GM12878 (cell line): ENCODE measurements at regions not wholly inside any gene's neighbourhood (a gene's known extent, or its start where the extent isn't known, plus 50 kb on each side); places are given as distances from the start of the nearest gene placed in this dataset.

Experiments
- CTCF ChIP-seq, 3 experiments: IDR thresholded peaks in 2 of 3; conservative IDR thresholded peaks in 1 of 3; 2 replicates each; pipeline ENCODE4 v1.5.1; 2011; ENCODE audit warnings: low read depth in 3 of 3, low read length in 3 of 3, mild to moderate bottlenecking in 3 of 3, control low read depth in 2 of 3, moderate library complexity in 2 of 3, inconsistent platforms in 1 of 3, mixed read lengths in 1 of 3; ENCODE audit not compliant: control insufficient read depth in 2 of 3, insufficient read depth in 1 of 3; ENCODE audit errors: extremely low read depth in 1 of 3
- ESRRA ChIP-seq: IDR thresholded peaks from 2 replicates; pipeline ENCODE4 v1.6.1; 2012; ENCODE audit warnings: mild to moderate bottlenecking, low read length, improper control_type of control experiment
- TAF1 ChIP-seq: IDR thresholded peaks from 2 replicates; pipeline ENCODE4 v1.6.1; 2011; ENCODE audit warnings: mild to moderate bottlenecking, low read depth, low read length, borderline replicate concordance
- TCF7 ChIP-seq: IDR thresholded peaks from 2 replicates; pipeline ENCODE4 v1.6.1; 2014; ENCODE audit warnings: antibody characterized with exemption, borderline replicate concordance

GRCh38 chr2:171630089-171630770 lies 57.0 kb upstream of the DYNC1I2 start:
- no peak for TF ChIP-seq TAF1
- no peak for TF ChIP-seq ESRRA
- no peak for TF ChIP-seq CTCF (IDR thresholded peaks at IDR 0.05 in 2 of 3, conservative IDR thresholded peaks at IDR 0.05 in 1 of 3; ENCODE audit: control insufficient read depth in 2 of 3, extremely low read depth in 1 of 3, insufficient read depth in 1 of 3, low read depth in 3 of 3, low read length in 3 of 3)
- TF ChIP-seq TCF7, result no peak
